HL-60 (cell line): ENCODE measurements at regions not wholly inside any gene's neighbourhood (a gene's known extent, or its start where the extent isn't known, plus 50 kb on each side); places are given as distances from the start of the nearest gene placed in this dataset.

Source experiments
- DNase-seq, 2 experiments: peaks; one replicate each; pipeline ENCODE4 v3.0.0-alpha.2; 2010 to 2020; ENCODE audit warnings: low read depth in 1 of 2, low spot score in 1 of 2
- H3K27ac ChIP-seq: fragments of 250-450 bp; sonication (Bioruptor Pico); replicated peaks from 2 replicates; pipeline ENCODE4 v1.5.1; 2020; ENCODE audit warnings: mild to moderate bottlenecking, moderate library complexity
- H3K27me3 ChIP-seq: fragments of 250-450 bp; sonication (Bioruptor Pico); 2 replicates; pipeline ENCODE4 v1.5.1; 2021; ENCODE audit warnings: mild to moderate bottlenecking, moderate library complexity; ENCODE audit not compliant: insufficient read depth, poor library complexity, severe bottlenecking
- H3K4me3 ChIP-seq: replicated peaks from 2 replicates; pipeline ENCODE4 v1.5.1; 2011; ENCODE audit warnings: mild to moderate bottlenecking, control low read depth, low read length; ENCODE audit not compliant: insufficient read depth
- GABPA ChIP-seq: IDR thresholded peaks from 2 replicates; pipeline ENCODE4 v1.6.1; 2012; ENCODE audit warnings: low read depth
- POLR2AphosphoS5 ChIP-seq: IDR thresholded peaks from 2 replicates; pipeline ENCODE4 v1.6.1; 2012; ENCODE audit warnings: low read depth
- SPI1 ChIP-seq: IDR thresholded peaks from 2 replicates; pipeline ENCODE4 v1.6.1; 2012; ENCODE audit warnings: low read depth, mild to moderate bottlenecking, borderline replicate concordance
- TF ChIP-seq, protein P1 (sequence below): IDR thresholded peaks from one replicate; pipeline ENCODE4 v1.5.1; 2011; ENCODE audit warnings: low read length, control low read depth, inconsistent platforms; ENCODE audit not compliant: insufficient read depth
- TF ChIP-seq, protein P2 (sequence below): IDR thresholded peaks from 2 replicates; pipeline ENCODE4 v1.6.1; 2012; ENCODE audit warnings: low read depth; ENCODE audit not compliant: insufficient replicate concordance

DNA sequence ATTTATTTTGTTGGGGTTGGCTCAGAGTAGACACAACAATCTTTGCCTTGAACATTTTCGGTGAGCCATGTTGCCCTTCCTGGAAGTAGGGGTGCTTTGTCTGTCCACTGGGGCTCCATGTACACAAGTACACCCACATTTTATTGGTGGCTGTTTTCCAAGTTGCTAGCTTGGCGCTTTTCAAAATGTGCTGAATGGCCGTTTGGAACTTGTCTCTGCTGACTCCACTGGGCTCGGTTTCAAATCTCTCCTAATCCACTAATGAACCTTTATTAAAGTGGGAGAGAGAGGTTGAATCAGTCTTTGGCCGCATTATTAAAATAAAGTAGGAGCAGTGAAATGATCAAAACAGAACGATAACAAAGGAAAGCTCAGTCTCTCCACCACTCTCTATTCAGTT, 64.6 kb upstream of the TAF11L2 start:
- Histone ChIP-seq H3K27me3 (no peaks in the 10 kb centered on the region), H3K4me3 (no peak overlapping the region), H3K27ac (no peak overlapping the region)
- no peak for DNase-seq
- TF ChIP-seq SPI1 (no peak), GABPA (no peak), POLR2AphosphoS5 (no peak)
- TF ChIP-seq, protein P1, sequence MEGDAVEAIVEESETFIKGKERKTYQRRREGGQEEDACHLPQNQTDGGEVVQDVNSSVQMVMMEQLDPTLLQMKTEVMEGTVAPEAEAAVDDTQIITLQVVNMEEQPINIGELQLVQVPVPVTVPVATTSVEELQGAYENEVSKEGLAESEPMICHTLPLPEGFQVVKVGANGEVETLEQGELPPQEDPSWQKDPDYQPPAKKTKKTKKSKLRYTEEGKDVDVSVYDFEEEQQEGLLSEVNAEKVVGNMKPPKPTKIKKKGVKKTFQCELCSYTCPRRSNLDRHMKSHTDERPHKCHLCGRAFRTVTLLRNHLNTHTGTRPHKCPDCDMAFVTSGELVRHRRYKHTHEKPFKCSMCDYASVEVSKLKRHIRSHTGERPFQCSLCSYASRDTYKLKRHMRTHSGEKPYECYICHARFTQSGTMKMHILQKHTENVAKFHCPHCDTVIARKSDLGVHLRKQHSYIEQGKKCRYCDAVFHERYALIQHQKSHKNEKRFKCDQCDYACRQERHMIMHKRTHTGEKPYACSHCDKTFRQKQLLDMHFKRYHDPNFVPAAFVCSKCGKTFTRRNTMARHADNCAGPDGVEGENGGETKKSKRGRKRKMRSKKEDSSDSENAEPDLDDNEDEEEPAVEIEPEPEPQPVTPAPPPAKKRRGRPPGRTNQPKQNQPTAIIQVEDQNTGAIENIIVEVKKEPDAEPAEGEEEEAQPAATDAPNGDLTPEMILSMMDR, result no peak
- TF ChIP-seq, protein P2, sequence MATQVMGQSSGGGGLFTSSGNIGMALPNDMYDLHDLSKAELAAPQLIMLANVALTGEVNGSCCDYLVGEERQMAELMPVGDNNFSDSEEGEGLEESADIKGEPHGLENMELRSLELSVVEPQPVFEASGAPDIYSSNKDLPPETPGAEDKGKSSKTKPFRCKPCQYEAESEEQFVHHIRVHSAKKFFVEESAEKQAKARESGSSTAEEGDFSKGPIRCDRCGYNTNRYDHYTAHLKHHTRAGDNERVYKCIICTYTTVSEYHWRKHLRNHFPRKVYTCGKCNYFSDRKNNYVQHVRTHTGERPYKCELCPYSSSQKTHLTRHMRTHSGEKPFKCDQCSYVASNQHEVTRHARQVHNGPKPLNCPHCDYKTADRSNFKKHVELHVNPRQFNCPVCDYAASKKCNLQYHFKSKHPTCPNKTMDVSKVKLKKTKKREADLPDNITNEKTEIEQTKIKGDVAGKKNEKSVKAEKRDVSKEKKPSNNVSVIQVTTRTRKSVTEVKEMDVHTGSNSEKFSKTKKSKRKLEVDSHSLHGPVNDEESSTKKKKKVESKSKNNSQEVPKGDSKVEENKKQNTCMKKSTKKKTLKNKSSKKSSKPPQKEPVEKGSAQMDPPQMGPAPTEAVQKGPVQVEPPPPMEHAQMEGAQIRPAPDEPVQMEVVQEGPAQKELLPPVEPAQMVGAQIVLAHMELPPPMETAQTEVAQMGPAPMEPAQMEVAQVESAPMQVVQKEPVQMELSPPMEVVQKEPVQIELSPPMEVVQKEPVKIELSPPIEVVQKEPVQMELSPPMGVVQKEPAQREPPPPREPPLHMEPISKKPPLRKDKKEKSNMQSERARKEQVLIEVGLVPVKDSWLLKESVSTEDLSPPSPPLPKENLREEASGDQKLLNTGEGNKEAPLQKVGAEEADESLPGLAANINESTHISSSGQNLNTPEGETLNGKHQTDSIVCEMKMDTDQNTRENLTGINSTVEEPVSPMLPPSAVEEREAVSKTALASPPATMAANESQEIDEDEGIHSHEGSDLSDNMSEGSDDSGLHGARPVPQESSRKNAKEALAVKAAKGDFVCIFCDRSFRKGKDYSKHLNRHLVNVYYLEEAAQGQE, result no peak

DNA sequence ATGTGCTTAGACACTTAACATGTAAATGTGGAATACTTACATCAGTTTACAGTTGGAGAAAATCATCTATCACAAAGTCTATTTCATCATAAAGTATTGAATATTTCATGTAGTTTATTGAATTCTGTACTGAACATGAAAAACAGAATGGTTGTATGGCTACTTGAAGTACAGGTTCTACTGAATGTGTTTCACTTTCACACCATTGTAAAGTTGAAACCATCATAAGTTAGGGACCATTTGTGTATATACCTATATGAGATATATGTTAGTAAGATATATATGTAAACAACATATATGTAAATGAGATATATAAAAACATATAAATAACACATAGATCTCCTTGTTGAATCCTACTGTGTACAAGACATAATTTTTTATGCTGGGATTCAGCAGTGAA, 63.0 kb upstream of the TAF11L2 start:
- no peak for DNase-seq
- Histone ChIP-seq H3K4me3 (no peak overlapping the region), H3K27ac (peak overlapping the region; percentile 91; the same call in 1 of the 2 replicates), H3K27me3 (no peaks in the 10 kb centered on the region)
- TF ChIP-seq SPI1 (no peak), POLR2AphosphoS5 (no peak), GABPA (no peak)
- TF ChIP-seq, protein P2, result no peak
- TF ChIP-seq, protein P1, result no peak

DNA sequence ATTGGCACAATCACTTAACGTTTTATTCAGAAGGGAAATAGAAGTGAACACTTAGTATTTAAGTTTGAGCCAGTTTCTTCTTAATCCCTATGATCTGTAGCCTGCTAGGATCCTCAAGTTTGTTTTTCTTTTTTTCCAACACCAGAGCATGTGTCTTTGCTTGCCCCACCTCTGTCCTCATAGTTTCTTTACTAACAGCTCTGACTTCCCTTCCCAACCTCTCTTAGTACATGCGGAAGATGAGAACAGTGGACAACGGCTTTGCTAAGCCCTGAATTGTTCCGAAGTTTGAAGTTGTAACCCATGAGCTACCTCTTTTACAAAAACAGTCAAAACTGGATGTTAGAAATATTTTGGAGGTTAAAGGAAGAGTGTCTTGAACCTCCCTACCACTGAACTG, 61.7 kb upstream of the TAF11L2 start:
- peak overlapping the region; percentile 7 for H3K4me3 ChIP-seq
- DNase-seq, result peak; percentile 61 to 71
- TF ChIP-seq POLR2AphosphoS5 (no peak), GABPA (no peak), SPI1 (peak; percentile 68; the same call in 1 of the 2 replicates)
- TF ChIP-seq, protein P1, result no peak
- TF ChIP-seq, protein P2, result no peak
- H3K27me3 ChIP-seq, result no peaks in the 10 kb centered on the region
- H3K27ac ChIP-seq, result peak overlapping the region; percentile 91
